GM13977 (cell line): ENCODE measurements at regions not wholly inside any gene's neighbourhood (a gene's known extent, or its start where the extent isn't known, plus 50 kb on each side); places are given as distances from the start of the nearest gene placed in this dataset.

Source experiments
- DNase-seq: peaks from one replicate; pipeline ENCODE4 v3.0.0; 2012; ENCODE audit warnings: low spot score
- CTCF ChIP-seq: IDR thresholded peaks from 2 replicates; pipeline ENCODE4 v1.5.1; 2012; ENCODE audit warnings: mild to moderate bottlenecking, control low read depth; ENCODE audit not compliant: insufficient read depth; ENCODE audit errors: extremely low read depth, missing control alignments
- in situ Hi-C: fragments of 300-500 bp; cut with MboI; formaldehyde crosslinking; loops from one replicate; pipeline ENCODE4 v1.12.0; 2022; ENCODE audit warnings: low sequenced_read_pairs, low pct_unique_long_range_greater_than_20kb, mixed read lengths, inconsistent platforms; ENCODE audit not compliant: unreplicated experiment

DNA sequence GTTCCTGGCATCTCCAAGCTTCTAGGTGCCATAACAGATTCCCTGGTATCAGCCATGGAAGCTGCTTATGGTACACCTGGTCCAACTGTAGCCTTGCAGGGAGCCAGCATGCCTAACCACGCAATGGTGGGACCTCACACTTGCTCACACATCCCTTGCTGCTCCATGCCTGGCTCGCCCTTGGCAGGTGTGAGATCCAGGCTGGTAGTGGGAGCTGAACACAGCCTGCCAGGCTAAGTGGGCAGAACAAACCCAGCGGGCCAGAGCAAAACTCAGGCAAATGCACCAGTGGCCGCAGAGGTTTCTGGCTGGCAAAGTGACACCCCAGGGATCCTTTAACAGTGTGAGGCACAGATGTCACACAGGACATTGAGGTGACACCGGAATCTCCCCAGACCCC, 185.8 kb downstream of the NDUFA10 start:
- in situ Hi-C loops: no loop called here
- DNase-seq: no peak
- TF ChIP-seq CTCF: no peak

DNA sequence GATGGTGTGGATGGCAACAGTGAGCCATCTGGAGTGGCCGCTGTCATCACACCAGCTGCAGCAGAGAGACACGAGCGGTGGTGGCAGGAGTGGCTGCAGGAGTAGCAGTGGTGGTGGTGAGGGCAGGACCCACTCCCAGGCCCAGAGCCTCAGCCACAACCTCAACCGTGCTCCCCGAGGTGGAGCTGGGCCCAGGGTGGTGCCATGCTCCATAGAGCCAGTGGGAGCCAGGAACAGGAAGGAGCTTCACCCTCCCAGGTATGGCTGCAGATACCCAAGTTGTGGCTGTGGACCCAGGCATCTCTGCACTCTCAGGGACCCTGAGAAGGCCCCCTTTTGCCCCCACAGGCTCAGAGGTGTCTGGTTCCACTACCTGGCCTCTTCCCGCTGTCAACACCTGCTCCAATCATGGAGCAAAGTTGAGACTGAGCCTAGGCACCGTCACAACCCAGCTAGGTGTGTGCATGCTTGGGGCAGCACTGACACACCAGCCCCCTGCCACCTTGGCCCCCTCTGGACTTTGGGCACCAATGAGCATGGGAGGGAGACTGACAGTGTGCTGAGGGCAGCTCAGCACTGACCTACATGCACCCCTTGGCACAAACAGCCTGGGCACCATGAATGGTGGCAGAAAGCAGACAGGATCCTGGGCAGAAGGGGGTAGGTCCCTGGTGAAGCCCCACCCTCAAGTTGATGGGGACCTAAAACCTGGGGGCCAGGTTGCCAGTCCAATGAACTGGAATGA, 188.9 kb downstream of the NDUFA10 start:
- in situ Hi-C loops: no loop called here

GRCh38 chr2:239835056-239835455, 190.1 kb downstream of the NDUFA10 start:
- DNase-seq: no peak
- TF ChIP-seq CTCF: no peak

More for the DNA sequence above, 188.9 kb downstream of the NDUFA10 start:
- TF ChIP-seq CTCF: no peak
- DNase-seq: no peak

DNA sequence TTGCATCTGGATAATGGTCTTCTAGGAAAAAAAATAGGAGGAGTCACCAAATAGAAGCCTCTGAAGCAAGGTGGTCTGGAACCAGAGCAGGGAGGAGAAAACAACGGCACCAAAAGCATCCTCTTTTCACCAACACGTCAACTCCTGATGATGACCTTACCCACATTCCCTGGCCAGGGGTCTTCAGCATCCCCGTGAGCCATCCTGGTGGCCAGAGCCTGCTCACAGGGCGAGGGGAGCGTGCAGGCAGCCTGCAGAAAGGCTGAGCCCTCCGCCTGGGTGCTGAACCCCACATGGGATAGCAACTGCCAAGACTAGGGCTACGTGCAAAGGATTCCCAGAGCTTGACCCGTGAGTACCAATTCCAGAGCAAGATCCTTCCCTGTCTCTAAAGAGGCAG, 191.0 kb downstream of the NDUFA10 start:
- no peak for DNase-seq
- no peak for TF ChIP-seq CTCF
- in situ Hi-C loops: no loop called here

More at GRCh38 chr2:239835056-239835455, 190.1 kb downstream of the NDUFA10 start:
- in situ Hi-C loops: no loop called here

DNA sequence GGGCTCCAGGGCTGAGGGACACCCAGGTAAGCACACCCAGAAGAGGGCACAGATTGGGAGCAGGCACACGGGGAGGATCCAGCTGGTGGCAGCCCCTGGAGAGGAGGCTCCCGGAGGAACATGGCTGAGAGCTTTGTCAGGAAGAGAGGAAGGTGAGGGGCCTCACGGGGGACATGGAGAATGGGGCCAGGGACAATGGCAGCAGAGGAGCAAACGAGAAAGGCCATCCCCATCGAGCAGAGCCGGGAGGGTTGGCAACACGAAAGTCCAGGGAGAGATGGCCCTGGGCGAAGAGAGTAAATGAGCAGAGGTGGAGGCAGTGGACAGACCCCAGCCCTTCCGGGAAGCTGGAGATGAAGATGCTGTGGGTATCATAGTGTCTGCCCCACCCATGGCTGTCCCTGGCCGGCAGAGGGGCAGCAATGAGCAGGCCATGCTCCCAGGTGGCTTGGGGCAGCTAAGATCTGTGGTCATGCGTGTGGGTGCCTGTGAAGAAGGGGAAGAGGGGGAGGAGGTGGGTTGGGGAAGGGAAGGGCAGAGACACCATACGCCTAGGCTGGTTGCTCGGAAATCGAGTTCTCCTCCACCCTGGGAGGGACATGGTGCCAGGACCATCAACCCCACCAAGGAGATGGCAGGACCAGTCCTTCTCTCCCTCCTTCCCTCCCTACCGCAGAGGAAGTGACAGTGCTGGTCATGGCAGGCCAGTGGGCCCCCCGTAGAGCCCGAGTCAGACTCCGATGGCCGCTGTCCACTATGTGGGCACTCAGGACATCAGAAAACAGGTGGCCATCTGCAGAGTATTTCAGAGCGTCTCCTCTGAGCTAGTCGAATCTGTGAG, 191.7 kb downstream of the NDUFA10 start:
- TF ChIP-seq CTCF: no peak
- DNase-seq: no peak

DNA sequence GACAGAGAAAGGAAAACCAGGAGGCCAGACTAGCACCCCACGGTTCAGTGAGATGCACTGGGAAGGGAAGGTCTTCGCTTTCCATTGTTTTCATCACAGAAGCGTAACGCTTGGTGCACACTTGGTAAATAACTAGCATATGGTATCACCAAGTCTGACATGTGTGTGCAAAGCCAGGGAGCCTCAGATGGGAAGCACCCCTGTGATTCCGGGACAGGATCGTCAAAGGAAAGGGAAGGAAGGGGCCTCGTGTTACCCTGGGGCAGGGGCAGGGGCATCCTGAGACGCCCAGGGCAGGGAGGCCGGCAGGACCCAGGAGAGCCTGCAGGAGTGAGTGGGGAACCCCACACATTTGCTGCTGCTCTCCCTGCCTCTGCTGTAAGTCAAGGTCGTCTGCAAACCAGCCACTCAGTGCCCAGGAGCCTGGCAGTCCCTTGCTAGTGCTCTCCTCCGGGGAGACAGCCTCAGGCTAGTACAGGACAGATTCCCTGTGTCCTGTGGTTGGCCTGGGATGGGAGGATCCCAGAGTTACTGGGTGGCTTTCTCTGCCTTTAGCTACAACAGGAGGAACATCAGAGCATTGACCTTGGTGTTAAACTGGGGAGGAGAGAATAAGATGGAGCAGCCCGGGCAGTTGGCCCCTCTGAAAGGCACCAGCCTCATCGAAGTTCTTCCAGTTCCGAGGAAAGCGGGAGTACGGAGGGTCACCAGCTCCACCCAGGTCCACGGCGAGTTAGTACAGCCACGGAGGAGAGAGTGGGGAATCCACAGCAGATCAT, 192.5 kb downstream of the NDUFA10 start:
- in situ Hi-C loops: no loop called here
- no peak for DNase-seq
- TF ChIP-seq CTCF: no peak

More for the DNA sequence above, 191.7 kb downstream of the NDUFA10 start:
- in situ Hi-C loops: no loop called here
